Testis (tissue), 2 donors: ENCODE measurements at regions not wholly inside any gene's neighbourhood (a gene's known extent, or its start where the extent isn't known, plus 50 kb on each side); places are given as distances from the start of the nearest gene placed in this dataset.

Experiments used
- DNase-seq: peaks from one replicate; pipeline ENCODE4 v3.0.0-alpha.2; 2019
- H3K27ac ChIP-seq, 2 donors: fragments of 200-600 bp; sonication (generic); one replicate each; pipeline ENCODE4 v1.5.1; 2019
- H3K27me3 ChIP-seq: fragments of 200-600 bp; sonication (generic); one replicate; pipeline ENCODE4 v1.5.1; 2019
- H3K36me3 ChIP-seq: fragments of 200-600 bp; sonication (generic); one replicate; pipeline ENCODE4 v1.5.1; 2017; ENCODE audit warnings: low read depth; ENCODE audit errors: missing control alignments
- H3K4me1 ChIP-seq: fragments of 200-600 bp; sonication (generic); one replicate; pipeline ENCODE4 v1.5.1; 2019
- H3K4me3 ChIP-seq, 2 donors: fragments of 200-600 bp; sonication (generic); one replicate each; pipeline ENCODE4 v1.5.1; 2017 to 2019
- H3K9me3 ChIP-seq: fragments of 200-600 bp; sonication (generic); one replicate; pipeline ENCODE4 v1.5.1; 2017
- CTCF ChIP-seq, 3 experiments: fragments of 450-650 bp in 2 of 3; fragments of 200-600 bp in 1 of 3; sonication (generic) in 1 of 3; IDR thresholded peaks; one replicate each; pipeline ENCODE4 v1.5.1; 2016 to 2019; ENCODE audit warnings: antibody characterized with exemption in 3 of 3, mild to moderate bottlenecking in 2 of 3, moderate library complexity in 1 of 3
- POLR2A ChIP-seq: fragments of 450-650 bp; IDR thresholded peaks from one replicate; pipeline ENCODE4 v1.6.1; 2017; ENCODE audit warnings: antibody characterized with exemption, mild to moderate bottlenecking, moderate library complexity
- WGBS, 2 donors: methylation state at CpG; one replicate each; pipeline ENCODE4 v1.1.5; 2018; 5-methylcytosine and 5-hydroxymethylcytosine counted together
- intact Hi-C: fragments of 100-400 bp; cut with DNase I; formaldehyde crosslinking; loops from one replicate; pipeline ENCODE4 v1.15.1; 2023; ENCODE audit warnings: low total_unique reads

GRCh38 chr14:98347686-98348085 lies 924.3 kb downstream of the BCL11B start:
- Histone ChIP-seq H3K9me3 (no peaks in the 10 kb centered on the region), H3K36me3 (no peaks in the 10 kb centered on the region), H3K4me3 (no peak overlapping the region), H3K27me3 (no peaks in the 10 kb centered on the region), H3K27ac (no peak overlapping the region), H3K4me1 (no peaks in the 10 kb centered on the region)
- intact Hi-C loops, result no loop called here
- 69 to 80% methylated on average over 7 of the region's 7 CpGs for WGBS, 2 donors
- TF ChIP-seq POLR2A (no peak), CTCF (IDR thresholded peaks at IDR 0.05) (no peak)
- DNase-seq, result no peak

GRCh38 chr14:98348505-98348904 lies 923.5 kb downstream of the BCL11B start:
- Histone ChIP-seq H3K9me3 (no peaks in the 10 kb centered on the region), H3K27me3 (no peaks in the 10 kb centered on the region), H3K4me1 (no peaks in the 10 kb centered on the region), H3K27ac (no peak overlapping the region), H3K4me3 (no peak overlapping the region), H3K36me3 (no peaks in the 10 kb centered on the region)
- DNase-seq, result no peak
- intact Hi-C loops, result no loop called here
- TF ChIP-seq CTCF (IDR thresholded peaks at IDR 0.05) (no peak), POLR2A (no peak)
- WGBS, 2 donors, result 82 to 89% methylated on average over 3 of the region's 3 CpGs

GRCh38 chr14:98350213-98350612 lies 921.8 kb downstream of the BCL11B start:
- no peaks in the 10 kb centered on the region for H3K36me3 ChIP-seq
- H3K4me1 ChIP-seq, result no peaks in the 10 kb centered on the region
- no peak overlapping the region for H3K27ac ChIP-seq
- no peaks in the 10 kb centered on the region for H3K9me3 ChIP-seq
- DNase-seq, result no peak
- WGBS, 2 donors, result 44 to 66% methylated on average over 2 of the region's 2 CpGs
- H3K27me3 ChIP-seq, result no peaks in the 10 kb centered on the region
- intact Hi-C loops, result no loop called here
- TF ChIP-seq POLR2A (no peak), CTCF (IDR thresholded peaks at IDR 0.05) (no peak)
- H3K4me3 ChIP-seq, result no peak overlapping the region

- no peak for DNase-seq
- H3K27me3 ChIP-seq, result no peaks in the 10 kb centered on the region
- TF ChIP-seq CTCF (IDR thresholded peaks at IDR 0.05) (no peak), POLR2A (no peak)
- no peaks in the 10 kb centered on the region for H3K36me3 ChIP-seq
- no peak overlapping the region for H3K27ac ChIP-seq
- H3K4me3 ChIP-seq, result no peak overlapping the region
- no peaks in the 10 kb centered on the region for H3K4me1 ChIP-seq
- 76 to 88% methylated on average over 1 of the region's 1 CpG for WGBS, 2 donors
- H3K9me3 ChIP-seq, result no peaks in the 10 kb centered on the region
- intact Hi-C loops, result no loop called here
Measured at GRCh38 chr14:98364961-98365360, 907.0 kb downstream of the BCL11B start.

- TF ChIP-seq POLR2A (no peak), CTCF (IDR thresholded peaks at IDR 0.05) (no peak)
- Histone ChIP-seq H3K27ac (no peak overlapping the region), H3K9me3 (no peaks in the 10 kb centered on the region), H3K27me3 (no peaks in the 10 kb centered on the region), H3K4me3 (no peak overlapping the region), H3K36me3 (no peaks in the 10 kb centered on the region), H3K4me1 (no peaks in the 10 kb centered on the region)
- no peak for DNase-seq
- intact Hi-C loops, result no loop called here
- WGBS, 2 donors, result 89 to 93% methylated on average over 6 of the region's 6 CpGs
Measured at GRCh38 chr14:98366429-98366828, 905.6 kb downstream of the BCL11B start.
